WERI-Rb-1 (cell line): ENCODE measurements at regions not wholly inside any gene's neighbourhood (a gene's known extent, or its start where the extent isn't known, plus 50 kb on each side); places are given as distances from the start of the nearest gene placed in this dataset.

Experiments used
- DNase-seq: peaks from one replicate; pipeline ENCODE4 v3.0.0-alpha.2; 2020
- H3K27ac ChIP-seq: fragments of 250-450 bp; sonication (Bioruptor Pico); 2 replicates; pipeline ENCODE4 v1.5.1; 2020; ENCODE audit warnings: mild to moderate bottlenecking, moderate library complexity
- H3K27me3 ChIP-seq: fragments of 250-450 bp; sonication (Bioruptor Pico); 2 replicates; pipeline ENCODE4 v1.5.1; 2021; ENCODE audit warnings: mild to moderate bottlenecking, low read depth, moderate library complexity; ENCODE audit not compliant: insufficient read depth, severe bottlenecking
- H3K36me3 ChIP-seq: fragments of 250-450 bp; sonication (Bioruptor Pico); 2 replicates; pipeline ENCODE4 v1.5.1; 2020; ENCODE audit warnings: mild to moderate bottlenecking, moderate library complexity
- H3K4me3 ChIP-seq: 2 replicates; pipeline ENCODE4 v1.5.1; 2011; ENCODE audit warnings: low read depth, mild to moderate bottlenecking, control low read depth, low read length
- H3K9me3 ChIP-seq: fragments of 250-450 bp; sonication (Bioruptor Pico); 2 replicates; pipeline ENCODE4 v1.5.1; 2021; ENCODE audit warnings: mild to moderate bottlenecking, moderate library complexity; ENCODE audit not compliant: severe bottlenecking
- CTCF ChIP-seq: IDR thresholded peaks from 2 replicates; pipeline ENCODE4 v1.5.1; 2011; ENCODE audit warnings: low read depth, mild to moderate bottlenecking, control low read depth, inconsistent platforms, low read length

DNA sequence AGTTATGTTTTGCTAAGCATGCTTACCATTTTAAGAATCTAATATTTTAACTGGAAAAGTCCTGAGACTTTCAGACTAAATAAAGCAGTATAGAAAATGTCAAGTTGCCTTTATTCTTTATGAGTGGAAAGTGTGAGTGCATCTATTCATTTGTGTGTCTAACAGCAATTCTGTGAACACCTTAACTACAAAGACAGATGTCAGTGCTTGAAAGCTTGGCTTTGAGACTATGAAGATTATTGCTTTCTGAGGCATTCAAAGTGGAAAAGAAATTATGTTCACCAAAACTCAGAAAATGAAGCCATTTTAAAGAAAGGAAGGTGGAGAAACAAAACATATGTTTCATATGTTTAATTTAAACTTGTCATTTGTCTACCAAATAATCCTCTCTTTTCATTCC is 294.5 kb upstream of the SEMA3C start:
- H3K9me3 ChIP-seq, result no peaks in the 10 kb centered on the region
- H3K27ac ChIP-seq, result no peak overlapping the region
- no peak for DNase-seq
- TF ChIP-seq CTCF, result no peak
- H3K27me3 ChIP-seq, result no peaks in the 10 kb centered on the region
- no peaks in the 10 kb centered on the region for H3K36me3 ChIP-seq
- H3K4me3 ChIP-seq, result no peak overlapping the region

DNA sequence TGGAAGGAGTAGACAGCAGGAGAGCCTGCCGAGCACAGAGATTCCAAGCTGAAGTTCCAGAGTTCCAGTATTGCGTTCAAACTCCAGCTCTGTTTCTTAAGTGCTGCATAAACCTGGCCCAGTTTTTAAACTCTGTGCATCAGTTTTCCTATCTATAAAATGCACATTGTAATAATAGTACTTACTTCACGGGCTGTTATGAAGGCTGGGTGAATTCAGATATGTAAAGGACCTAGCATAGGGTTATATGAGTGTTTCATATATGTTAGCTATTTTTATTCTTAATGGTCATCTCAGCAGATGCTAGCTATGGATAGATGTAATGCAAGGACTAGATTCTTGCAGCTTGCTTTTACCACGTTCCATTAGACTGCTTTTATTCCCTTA is 293.1 kb upstream of the SEMA3C start:
- TF ChIP-seq CTCF, result no peak
- no peak overlapping the region for H3K4me3 ChIP-seq
- no peaks in the 10 kb centered on the region for H3K27me3 ChIP-seq
- H3K27ac ChIP-seq, result no peak overlapping the region
- no peak for DNase-seq
- no peaks in the 10 kb centered on the region for H3K9me3 ChIP-seq
- no peaks in the 10 kb centered on the region for H3K36me3 ChIP-seq

DNA sequence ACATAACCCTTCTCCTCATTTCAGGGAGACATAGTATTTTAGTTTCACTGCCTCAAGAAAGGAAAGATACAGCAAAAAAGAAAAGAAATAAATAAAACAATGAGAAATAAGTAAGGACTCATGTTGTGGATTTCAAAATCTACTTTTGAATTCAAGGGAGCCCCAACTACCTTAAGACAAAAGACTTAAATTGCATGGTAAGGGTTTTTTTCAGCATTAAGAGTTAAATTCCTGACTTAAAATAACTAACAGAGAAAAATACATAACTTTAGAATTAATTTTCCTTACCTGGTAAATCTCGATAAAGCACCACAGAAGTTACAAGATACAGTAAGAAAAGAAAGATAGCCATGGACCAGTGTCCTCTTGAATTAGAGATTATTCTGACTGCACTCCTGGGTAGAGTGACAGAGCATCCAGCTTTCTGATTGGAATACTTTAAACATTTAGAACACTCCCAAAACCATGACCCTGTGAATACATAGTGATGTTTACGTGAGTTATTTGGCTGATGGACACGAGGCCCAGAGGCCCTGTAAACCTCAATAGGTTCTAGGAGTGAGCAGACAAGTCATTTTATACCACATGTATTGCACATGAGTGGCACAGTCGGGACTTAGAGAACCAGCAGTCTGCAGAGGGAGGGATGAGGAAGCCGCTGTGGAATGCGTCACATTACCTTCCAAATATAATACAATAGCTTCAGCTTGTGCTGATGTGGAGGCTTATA is 292.5 kb upstream of the SEMA3C start:
- TF ChIP-seq CTCF, result no peak
- H3K36me3 ChIP-seq, result no peaks in the 10 kb centered on the region
- no peak for DNase-seq
- H3K9me3 ChIP-seq, result no peaks in the 10 kb centered on the region
- no peak overlapping the region for H3K27ac ChIP-seq
- H3K27me3 ChIP-seq, result no peaks in the 10 kb centered on the region
- H3K4me3 ChIP-seq, result no peak overlapping the region

GRCh38 chr7:81210137-81211064 is 291.6 kb upstream of the SEMA3C start:
- Histone ChIP-seq H3K36me3 (no peaks in the 10 kb centered on the region), H3K27me3 (no peaks in the 10 kb centered on the region), H3K27ac (no peak overlapping the region), H3K9me3 (no peaks in the 10 kb centered on the region), H3K4me3 (no peak overlapping the region)
- no peak for TF ChIP-seq CTCF
- no peak for DNase-seq

GRCh38 chr7:81209059-81209458 is 290.2 kb upstream of the SEMA3C start:
- H3K36me3 ChIP-seq, result no peaks in the 10 kb centered on the region
- no peaks in the 10 kb centered on the region for H3K9me3 ChIP-seq
- TF ChIP-seq CTCF, result no peak
- no peak for DNase-seq
- no peak overlapping the region for H3K4me3 ChIP-seq
- H3K27ac ChIP-seq, result no peak overlapping the region
- H3K27me3 ChIP-seq, result no peaks in the 10 kb centered on the region
